Activated CD4-positive, CD25-positive, alpha-beta regulatory T cell treated with anti-CD3 and anti-CD28 coated beads, Interleukin-2, amount 50 U/mL, for 24 hours (primary cell): ENCODE measurements at regions not wholly inside any gene's neighbourhood (a gene's known extent, or its start where the extent isn't known, plus 50 kb on each side); places are given as distances from the start of the nearest gene placed in this dataset.
"Not testable (repeated sequence)": the region's sequence is repeated elsewhere in the genome, so short reads cannot be mapped to it uniquely, and the experiment has no call there.

ENCODE experiments used
- ATAC-seq, 2 donors: fragments of 150-1000 bp; cut with Tn5 transposase; one replicate each; pipeline ENCODE4 v1.10.0; 2021; ENCODE audit warnings: mild to moderate bottlenecking in 1 of 2, moderate library complexity in 1 of 2

- ATAC-seq = no peak
These were observed 1107.3 kb downstream of the SLC6A15 start for GRCh38 chr12:83805156-83805772.

- no peak for ATAC-seq
These were observed 1110.6 kb downstream of the SLC6A15 start for GRCh38 chr12:83801972-83802371.

- ATAC-seq = no peak
These were observed 1112.6 kb downstream of the SLC6A15 start for GRCh38 chr12:83800022-83800421.

GRCh38 chr12:83796531-83796930 is 1109.8 kb downstream of the TMTC2 start:
- no peak for ATAC-seq

GRCh38 chr12:83793616-83794015 is 1106.9 kb downstream of the TMTC2 start:
- ATAC-seq = no peak

- ATAC-seq = no peak
These were observed 1097.7 kb downstream of the TMTC2 start for GRCh38 chr12:83784298-83784890.

GRCh38 chr12:83779526-83779925 is 1092.8 kb downstream of the TMTC2 start:
- no peak for ATAC-seq

GRCh38 chr12:83769151-83769550 is 1082.4 kb downstream of the TMTC2 start:
- no peak for ATAC-seq

GRCh38 chr12:83767723-83768122 is 1081.0 kb downstream of the TMTC2 start:
- ATAC-seq = no peak

- no peak for ATAC-seq
These were observed 1076.7 kb downstream of the TMTC2 start for GRCh38 chr12:83763425-83763824.

GRCh38 chr12:83759906-83760305 is 1073.2 kb downstream of the TMTC2 start:
- no peak for ATAC-seq

GRCh38 chr12:83758888-83759631 is 1072.4 kb downstream of the TMTC2 start:
- ATAC-seq = no peak

- no peak for ATAC-seq
These were observed 1067.2 kb downstream of the TMTC2 start for GRCh38 chr12:83753904-83754303.

GRCh38 chr12:83753205-83753604 is 1066.5 kb downstream of the TMTC2 start:
- ATAC-seq = no peak

- ATAC-seq = no peak
These were observed 1052.9 kb downstream of the TMTC2 start for GRCh38 chr12:83739607-83740006.

GRCh38 chr12:83710851-83711250 is 1024.1 kb downstream of the TMTC2 start:
- no peak for ATAC-seq

- ATAC-seq = no peak
These were observed 1023.2 kb downstream of the TMTC2 start for GRCh38 chr12:83709899-83710298.

- no peak for ATAC-seq
These were observed 1014.1 kb downstream of the TMTC2 start for GRCh38 chr12:83700838-83701237.

GRCh38 chr12:83696311-83696710 is 1009.6 kb downstream of the TMTC2 start:
- ATAC-seq = not testable (repeated sequence)

GRCh38 chr12:83691730-83692129 is 1005.0 kb downstream of the TMTC2 start:
- no peak for ATAC-seq

GRCh38 chr12:83690465-83690864 is 1003.8 kb downstream of the TMTC2 start:
- ATAC-seq = no peak

GRCh38 chr12:83689333-83689732 is 1002.6 kb downstream of the TMTC2 start:
- no peak for ATAC-seq

GRCh38 chr12:83676781-83677295 is 990.1 kb downstream of the TMTC2 start:
- no peak for ATAC-seq

- ATAC-seq = no peak
These were observed 980.0 kb downstream of the TMTC2 start for GRCh38 chr12:83666690-83667089.
